ENCODE measurements at regions not wholly inside any gene's neighbourhood (a gene's known extent, or its start where the extent isn't known, plus 50 kb on each side); places are given as distances from the start of the nearest gene placed in this dataset.
"Not testable (repeated sequence)": the region's sequence is repeated elsewhere in the genome, so short reads cannot be mapped to it uniquely, and the experiment has no call there.

- DNase-seq, result no peak
Observed at GRCh38 chr1:157367091-157367739, 185.1 kb downstream of the FCRL5 start.

- DNase-seq, result no peak
Observed at GRCh38 chr1:157364612-157365011, 187.7 kb downstream of the FCRL5 start.

- peak; percentile 84 for DNase-seq
Observed at GRCh38 chr1:157363660-157364140, 188.6 kb downstream of the FCRL5 start.

- DNase-seq, result peak; percentile 89
Observed at GRCh38 chr1:157360023-157360390, 192.3 kb downstream of the FCRL5 start.

- peak; percentile 89 for DNase-seq
Observed at GRCh38 chr1:157359314-157360022, 192.8 kb downstream of the FCRL5 start.

- peak; percentile 54 for DNase-seq
Observed at GRCh38 chr1:157357111-157357510, 195.2 kb downstream of the FCRL5 start.

GRCh38 chr1:157356601-157357000 is 195.7 kb downstream of the FCRL5 start:
- DNase-seq, result no peak

GRCh38 chr1:157353546-157353945 is 198.8 kb downstream of the FCRL5 start:
- DNase-seq, result peak; percentile 58

GRCh38 chr1:157352817-157353408 is 199.4 kb downstream of the FCRL5 start:
- DNase-seq, result peak; percentile 59

GRCh38 chr1:157352216-157352615 is 200.1 kb downstream of the FCRL5 start:
- no peak for DNase-seq

GRCh38 chr1:157351800-157352199 is 200.5 kb downstream of the FCRL5 start:
- not testable (repeated sequence) for DNase-seq

GRCh38 chr1:157348538-157349480 is 203.5 kb downstream of the FCRL5 start:
- peak; percentile 35 for DNase-seq

- peak; percentile 46 for DNase-seq
Observed at GRCh38 chr1:157347506-157347905, 204.8 kb downstream of the FCRL5 start.

- not testable (repeated sequence) for DNase-seq
Observed at GRCh38 chr1:157337785-157338184, 199.6 kb upstream of the ETV3 start.

GRCh38 chr1:157335056-157335455 is 196.9 kb upstream of the ETV3 start:
- no peak for DNase-seq

- no peak for DNase-seq
Observed at GRCh38 chr1:157334041-157334440, 195.8 kb upstream of the ETV3 start.

GRCh38 chr1:157330177-157330576 is 192.0 kb upstream of the ETV3 start:
- not testable (repeated sequence) for DNase-seq

GRCh38 chr1:157328120-157328519 is 189.9 kb upstream of the ETV3 start:
- not testable (repeated sequence) for DNase-seq

GRCh38 chr1:157326173-157326859 is 188.1 kb upstream of the ETV3 start:
- DNase-seq, result no peak

- DNase-seq, result no peak
Observed at GRCh38 chr1:157325220-157325619, 187.0 kb upstream of the ETV3 start.

GRCh38 chr1:157321972-157322371 is 183.8 kb upstream of the ETV3 start:
- DNase-seq, result not testable (repeated sequence)

- DNase-seq, result no peak
Observed at GRCh38 chr1:157319567-157319966, 181.4 kb upstream of the ETV3 start.

Data from RPMI8226 (cell line).